ENCODE measurements at regions not wholly inside any gene's neighbourhood (a gene's known extent, or its start where the extent isn't known, plus 50 kb on each side); places are given as distances from the start of the nearest gene placed in this dataset.

DNA sequence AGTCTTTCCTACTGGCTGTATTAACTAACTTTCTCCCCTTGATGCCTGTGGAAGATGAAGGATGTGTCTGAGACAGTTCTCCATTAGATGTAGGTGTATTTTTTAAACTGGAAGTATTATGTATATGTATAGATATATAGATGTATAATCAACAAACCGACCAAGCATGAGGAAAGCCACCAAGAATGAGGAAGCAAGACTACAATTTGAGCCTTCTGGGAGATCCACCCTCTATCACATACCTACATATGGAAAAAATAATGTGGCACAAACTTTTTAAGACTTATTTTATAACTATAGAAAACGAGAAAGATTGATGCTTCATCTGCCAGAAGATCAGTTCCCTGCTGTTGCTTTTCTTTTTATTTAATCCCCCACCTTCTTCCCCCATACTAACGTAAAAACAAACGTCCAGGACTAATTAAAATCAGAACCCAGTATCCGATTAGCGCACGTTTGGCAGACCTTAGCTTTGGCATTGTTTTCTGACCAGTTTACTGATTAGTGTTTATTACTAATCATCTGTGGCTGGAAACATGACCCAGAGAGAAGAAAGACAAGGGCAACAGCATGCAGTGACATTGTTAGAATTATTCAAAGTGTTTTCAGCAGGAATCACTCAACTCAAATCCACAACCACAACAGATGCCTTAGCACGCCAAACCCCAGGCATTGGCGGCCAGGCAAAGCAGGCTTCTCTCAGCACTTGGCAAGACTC is 490.2 kb downstream of the EBF1 start:
- no peak overlapping the region for H3K27ac Mint-ChIP-seq
- no peak for DNase-seq (ENCODE audit: low spot score, unreplicated experiment)
- H3K9me3 Mint-ChIP-seq (ENCODE audit: low read depth), result no peaks in the 10 kb centered on the region
- H3K27me3 Mint-ChIP-seq, result peaks cover 4% of the 10 kb centered on the region
- H3K36me3 Mint-ChIP-seq (ENCODE audit: insufficient read depth), result no peaks in the 10 kb centered on the region
- no peak overlapping the region for H3K4me3 Mint-ChIP-seq (ENCODE audit: low read depth)
- H3K4me1 Mint-ChIP-seq (ENCODE audit: low read depth), result peaks cover 2% of the 10 kb centered on the region
- TF ChIP-seq, protein P1, sequence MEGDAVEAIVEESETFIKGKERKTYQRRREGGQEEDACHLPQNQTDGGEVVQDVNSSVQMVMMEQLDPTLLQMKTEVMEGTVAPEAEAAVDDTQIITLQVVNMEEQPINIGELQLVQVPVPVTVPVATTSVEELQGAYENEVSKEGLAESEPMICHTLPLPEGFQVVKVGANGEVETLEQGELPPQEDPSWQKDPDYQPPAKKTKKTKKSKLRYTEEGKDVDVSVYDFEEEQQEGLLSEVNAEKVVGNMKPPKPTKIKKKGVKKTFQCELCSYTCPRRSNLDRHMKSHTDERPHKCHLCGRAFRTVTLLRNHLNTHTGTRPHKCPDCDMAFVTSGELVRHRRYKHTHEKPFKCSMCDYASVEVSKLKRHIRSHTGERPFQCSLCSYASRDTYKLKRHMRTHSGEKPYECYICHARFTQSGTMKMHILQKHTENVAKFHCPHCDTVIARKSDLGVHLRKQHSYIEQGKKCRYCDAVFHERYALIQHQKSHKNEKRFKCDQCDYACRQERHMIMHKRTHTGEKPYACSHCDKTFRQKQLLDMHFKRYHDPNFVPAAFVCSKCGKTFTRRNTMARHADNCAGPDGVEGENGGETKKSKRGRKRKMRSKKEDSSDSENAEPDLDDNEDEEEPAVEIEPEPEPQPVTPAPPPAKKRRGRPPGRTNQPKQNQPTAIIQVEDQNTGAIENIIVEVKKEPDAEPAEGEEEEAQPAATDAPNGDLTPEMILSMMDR (IDR thresholded peaks at IDR 0.05; ENCODE audit: unreplicated experiment), result no peak

GRCh38 chr5:158607088-158607487 is 492.6 kb downstream of the EBF1 start:
- TF ChIP-seq, protein P1 (IDR thresholded peaks at IDR 0.05; ENCODE audit: unreplicated experiment), result no peak
- H3K4me3 Mint-ChIP-seq (ENCODE audit: low read depth), result no peak overlapping the region
- H3K9me3 Mint-ChIP-seq (ENCODE audit: low read depth), result no peaks in the 10 kb centered on the region
- peaks cover 4% of the 10 kb centered on the region for H3K27me3 Mint-ChIP-seq
- no peak overlapping the region for H3K27ac Mint-ChIP-seq
- peaks cover 2% of the 10 kb centered on the region for H3K4me1 Mint-ChIP-seq (ENCODE audit: low read depth)
- no peak for DNase-seq (ENCODE audit: low spot score, unreplicated experiment)
- H3K36me3 Mint-ChIP-seq (ENCODE audit: insufficient read depth), result no peaks in the 10 kb centered on the region

DNA sequence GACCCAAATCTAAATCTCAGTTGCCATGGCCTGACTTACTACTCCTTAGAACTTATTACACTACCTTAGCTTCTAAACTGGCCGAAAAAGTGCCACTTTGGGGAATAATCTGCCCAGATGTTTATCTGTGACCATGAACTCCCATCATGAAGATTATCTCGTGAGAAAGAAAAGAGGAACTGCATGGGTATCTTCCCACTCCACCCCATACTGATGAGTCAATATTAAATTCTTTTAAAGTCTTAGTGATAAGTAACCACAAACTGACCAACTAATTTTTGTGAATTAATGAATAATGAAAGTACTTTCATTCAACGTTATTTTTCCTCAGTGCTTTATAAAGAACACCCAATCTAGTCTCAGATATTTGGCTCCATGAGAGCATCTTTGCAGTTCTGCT is 493.5 kb downstream of the EBF1 start:
- H3K4me1 Mint-ChIP-seq (ENCODE audit: low read depth), result peaks cover 2% of the 10 kb centered on the region
- peaks cover 7% of the 10 kb centered on the region for H3K27me3 Mint-ChIP-seq
- H3K4me3 Mint-ChIP-seq (ENCODE audit: low read depth), result no peak overlapping the region
- no peak overlapping the region for H3K27ac Mint-ChIP-seq
- TF ChIP-seq, protein P1 (IDR thresholded peaks at IDR 0.05; ENCODE audit: unreplicated experiment), result no peak
- no peaks in the 10 kb centered on the region for H3K36me3 Mint-ChIP-seq (ENCODE audit: insufficient read depth)
- H3K9me3 Mint-ChIP-seq (ENCODE audit: low read depth), result no peaks in the 10 kb centered on the region
- no peak for DNase-seq (ENCODE audit: low spot score, unreplicated experiment)

DNA sequence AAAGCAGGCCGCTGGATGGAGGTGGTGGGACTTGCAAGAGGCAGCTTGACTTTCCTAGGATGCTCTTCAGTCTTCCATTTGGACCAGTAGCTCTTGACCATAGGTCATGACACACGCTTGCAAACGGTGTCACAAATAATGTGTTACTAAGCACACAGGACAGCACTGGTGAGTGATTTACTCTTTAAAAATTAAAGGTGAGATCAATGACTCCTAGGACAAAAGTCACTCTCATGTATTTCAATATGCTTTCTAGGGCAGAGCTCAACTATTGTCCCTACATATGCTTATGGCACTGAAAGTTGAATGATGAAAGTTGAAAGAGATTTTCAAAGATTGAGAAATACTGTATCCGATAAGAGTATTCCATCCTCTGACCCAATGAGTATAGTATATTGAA is 496.7 kb downstream of the EBF1 start:
- H3K27me3 Mint-ChIP-seq, result peaks cover 6% of the 10 kb centered on the region
- H3K36me3 Mint-ChIP-seq (ENCODE audit: insufficient read depth), result no peaks in the 10 kb centered on the region
- peaks cover 2% of the 10 kb centered on the region for H3K4me1 Mint-ChIP-seq (ENCODE audit: low read depth)
- H3K9me3 Mint-ChIP-seq (ENCODE audit: low read depth), result no peaks in the 10 kb centered on the region
- TF ChIP-seq, protein P1 (IDR thresholded peaks at IDR 0.05; ENCODE audit: unreplicated experiment), result no peak
- no peak overlapping the region for H3K27ac Mint-ChIP-seq
- no peak overlapping the region for H3K4me3 Mint-ChIP-seq (ENCODE audit: low read depth)
- DNase-seq (ENCODE audit: low spot score, unreplicated experiment), result no peak

DNA sequence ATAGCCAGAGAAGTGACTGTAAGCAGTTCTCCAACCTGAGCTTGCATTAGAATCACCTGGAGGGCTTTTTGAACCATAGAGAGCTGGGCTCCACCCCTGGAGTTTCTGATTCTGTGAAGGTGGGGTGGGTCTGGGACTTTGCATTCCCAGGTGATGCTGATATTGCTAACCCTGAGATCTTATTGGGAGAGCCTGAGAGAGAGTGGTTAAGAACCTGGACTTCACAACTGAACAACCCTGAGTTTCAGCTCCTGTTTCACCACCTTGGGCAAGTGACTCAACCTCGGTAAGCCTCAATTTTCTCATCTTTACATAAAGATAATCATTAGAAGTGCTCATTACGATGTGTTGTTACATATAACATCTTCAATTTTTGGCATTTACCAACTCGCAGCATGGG is 498.6 kb downstream of the EBF1 start:
- DNase-seq (ENCODE audit: low spot score, unreplicated experiment), result no peak
- H3K9me3 Mint-ChIP-seq (ENCODE audit: low read depth), result peaks cover 3% of the 10 kb centered on the region
- H3K27me3 Mint-ChIP-seq, result peaks cover 6% of the 10 kb centered on the region
- no peaks in the 10 kb centered on the region for H3K4me1 Mint-ChIP-seq (ENCODE audit: low read depth)
- no peak overlapping the region for H3K27ac Mint-ChIP-seq
- H3K4me3 Mint-ChIP-seq (ENCODE audit: low read depth), result no peak overlapping the region
- TF ChIP-seq, protein P1 (IDR thresholded peaks at IDR 0.05; ENCODE audit: unreplicated experiment), result no peak
- no peaks in the 10 kb centered on the region for H3K36me3 Mint-ChIP-seq (ENCODE audit: insufficient read depth)
